Astrocyte of the spinal cord (primary cell): ENCODE measurements at regions not wholly inside any gene's neighbourhood (a gene's known extent, or its start where the extent isn't known, plus 50 kb on each side); places are given as distances from the start of the nearest gene placed in this dataset.

Experiments used
- DNase-seq: peaks from one replicate; pipeline ENCODE4 v3.0.0; 2011; ENCODE audit warnings: low read depth, low spot score
- H3K4me3 ChIP-seq: 2 replicates; pipeline ENCODE4 v1.5.1; 2011; ENCODE audit warnings: low read depth, mild to moderate bottlenecking, low read length, moderate library complexity
- in situ Hi-C: cut with HindIII; loops from 2 replicates; pipeline ENCODE4 v1.10.0; 2017; ENCODE audit warnings: low sequenced_read_pairs
- TF ChIP-seq, protein P1 (sequence below): IDR thresholded peaks from 2 replicates; pipeline ENCODE4 v1.5.1; 2012; ENCODE audit warnings: low read depth, mild to moderate bottlenecking, low read length, inconsistent platforms

DNA sequence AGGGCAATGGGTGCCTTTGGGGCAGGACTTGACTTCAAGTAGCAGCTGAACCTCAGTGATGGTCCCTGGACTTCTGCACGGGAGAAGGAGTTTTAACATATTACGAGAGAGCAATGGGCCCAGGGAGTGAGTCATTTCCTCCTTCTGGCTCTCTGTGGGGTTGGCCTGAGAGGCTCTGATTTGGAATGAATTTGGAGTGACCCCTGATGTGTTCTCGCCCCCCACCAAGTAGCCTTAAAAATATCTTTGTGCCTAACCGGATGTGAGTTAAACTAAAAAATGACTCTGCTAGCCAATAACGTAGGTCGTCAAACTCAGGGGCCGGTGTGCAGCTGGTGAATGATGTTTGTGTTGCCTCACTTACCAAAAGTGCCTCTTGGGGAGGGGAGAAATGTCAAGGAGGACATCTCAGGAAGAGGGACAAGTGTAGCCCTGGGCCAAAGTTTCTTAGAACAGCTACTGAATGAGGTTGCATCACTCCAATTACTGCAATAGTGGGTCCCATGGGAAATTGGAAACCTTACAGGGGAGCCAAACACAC lies 656.6 kb downstream of the INHBA start:
- peak; percentile 84 for DNase-seq
- TF ChIP-seq, protein P1, sequence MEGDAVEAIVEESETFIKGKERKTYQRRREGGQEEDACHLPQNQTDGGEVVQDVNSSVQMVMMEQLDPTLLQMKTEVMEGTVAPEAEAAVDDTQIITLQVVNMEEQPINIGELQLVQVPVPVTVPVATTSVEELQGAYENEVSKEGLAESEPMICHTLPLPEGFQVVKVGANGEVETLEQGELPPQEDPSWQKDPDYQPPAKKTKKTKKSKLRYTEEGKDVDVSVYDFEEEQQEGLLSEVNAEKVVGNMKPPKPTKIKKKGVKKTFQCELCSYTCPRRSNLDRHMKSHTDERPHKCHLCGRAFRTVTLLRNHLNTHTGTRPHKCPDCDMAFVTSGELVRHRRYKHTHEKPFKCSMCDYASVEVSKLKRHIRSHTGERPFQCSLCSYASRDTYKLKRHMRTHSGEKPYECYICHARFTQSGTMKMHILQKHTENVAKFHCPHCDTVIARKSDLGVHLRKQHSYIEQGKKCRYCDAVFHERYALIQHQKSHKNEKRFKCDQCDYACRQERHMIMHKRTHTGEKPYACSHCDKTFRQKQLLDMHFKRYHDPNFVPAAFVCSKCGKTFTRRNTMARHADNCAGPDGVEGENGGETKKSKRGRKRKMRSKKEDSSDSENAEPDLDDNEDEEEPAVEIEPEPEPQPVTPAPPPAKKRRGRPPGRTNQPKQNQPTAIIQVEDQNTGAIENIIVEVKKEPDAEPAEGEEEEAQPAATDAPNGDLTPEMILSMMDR: no peak
- H3K4me3 ChIP-seq: no peak overlapping the region
- in situ Hi-C loops: no loop called here

DNA sequence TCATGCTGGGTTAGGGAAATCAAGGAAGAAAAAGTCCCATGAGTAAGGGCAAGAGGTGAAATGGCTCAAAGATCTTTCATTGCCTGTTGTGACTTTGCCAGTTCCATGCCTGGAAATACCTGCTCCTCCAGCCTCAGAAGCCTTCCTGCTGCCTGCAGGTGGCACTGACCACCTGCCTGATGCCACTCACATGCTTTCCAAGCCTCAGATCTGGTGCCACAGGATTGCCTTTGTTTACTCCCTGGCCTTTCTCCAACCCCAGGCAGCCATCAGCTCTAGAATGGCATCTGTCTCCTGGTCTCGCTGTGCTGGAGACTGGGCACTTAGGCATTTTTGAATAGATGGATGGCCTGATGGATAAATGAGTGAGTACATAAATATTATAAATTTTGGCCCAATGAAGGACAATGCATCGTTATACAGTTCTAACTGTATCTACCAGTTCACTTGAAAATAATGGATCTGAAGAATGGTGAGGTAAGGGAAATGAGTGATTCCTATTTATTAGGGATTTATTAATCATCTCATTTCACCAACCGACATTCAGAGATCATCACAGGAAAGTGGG lies 657.2 kb downstream of the INHBA start:
- no peak for DNase-seq
- in situ Hi-C loops: no loop called here
- TF ChIP-seq, protein P1: no peak
- no peak overlapping the region for H3K4me3 ChIP-seq

DNA sequence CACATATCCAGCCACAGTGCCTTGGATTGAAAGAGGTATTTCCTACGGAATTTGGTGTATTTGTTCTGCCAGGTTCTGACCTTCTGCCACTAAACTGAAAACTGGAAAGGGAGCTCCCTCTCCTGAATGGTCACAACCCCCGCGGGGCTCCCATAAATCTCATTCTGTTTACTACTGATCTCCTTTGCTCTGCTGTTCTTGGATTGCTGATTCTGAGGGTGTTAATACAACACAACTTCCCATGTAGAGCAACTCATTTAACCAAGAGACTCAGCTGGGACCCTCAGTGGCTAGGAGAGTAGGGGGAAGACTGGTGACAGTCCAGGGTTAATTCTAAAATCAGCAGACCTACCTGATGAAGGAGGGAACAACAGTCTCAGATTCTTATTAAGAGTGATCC lies 662.9 kb downstream of the INHBA start:
- TF ChIP-seq, protein P1: no peak
- in situ Hi-C loops: no loop called here
- no peak for DNase-seq
- no peak overlapping the region for H3K4me3 ChIP-seq

DNA sequence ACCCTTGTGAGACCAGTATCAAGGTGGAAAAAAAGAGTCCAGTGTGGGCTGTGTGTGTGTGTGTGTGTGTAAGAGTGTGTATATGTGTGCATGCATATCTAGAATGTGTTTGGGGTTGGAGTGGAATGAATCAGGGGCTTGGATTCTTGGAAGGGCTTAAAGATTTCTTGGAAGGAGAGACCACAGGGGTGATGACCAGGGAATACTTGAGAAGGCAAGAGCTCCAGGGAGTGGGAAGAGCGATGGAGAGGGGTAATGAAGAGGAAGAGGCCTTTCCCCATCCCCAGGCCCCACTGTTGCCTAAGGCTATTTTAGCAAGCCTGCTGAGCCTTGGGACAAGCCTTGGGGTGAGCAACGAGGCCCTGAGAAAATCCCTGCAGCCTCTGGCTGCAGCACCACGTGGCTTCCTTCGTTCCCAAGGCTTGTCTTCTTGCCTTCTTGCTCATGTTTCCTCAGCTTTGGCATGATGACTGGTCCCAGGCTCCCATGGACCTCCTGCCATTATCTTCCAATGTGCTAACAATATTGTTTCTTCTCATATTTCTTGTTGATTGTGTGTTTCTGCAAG lies 663.4 kb downstream of the INHBA start:
- H3K4me3 ChIP-seq: no peak overlapping the region
- in situ Hi-C loops: no loop called here
- DNase-seq: peak; percentile 48
- TF ChIP-seq, protein P1: no peak

DNA sequence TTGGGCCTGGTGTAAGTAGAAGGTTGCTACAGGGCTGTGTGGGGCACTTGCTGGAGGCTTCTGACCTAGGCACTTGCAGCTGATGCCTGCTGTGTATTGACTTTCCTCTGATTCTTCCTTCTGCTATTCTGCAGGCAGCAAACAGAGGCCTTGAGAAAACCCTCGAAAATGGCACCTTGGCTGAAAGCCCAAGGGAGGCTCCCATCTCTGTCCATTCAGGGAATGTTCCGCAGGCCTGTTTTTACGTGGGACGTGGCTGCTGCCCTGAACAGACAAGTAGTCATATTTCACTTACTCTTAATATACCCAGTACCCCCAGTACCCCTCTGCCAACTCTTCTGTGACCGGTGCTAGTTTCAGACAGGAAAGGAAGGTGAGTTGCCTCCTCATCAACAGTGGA lies 664.7 kb downstream of the INHBA start:
- DNase-seq: no peak
- in situ Hi-C loops: no loop called here
- TF ChIP-seq, protein P1: no peak
- H3K4me3 ChIP-seq: no peak overlapping the region

DNA sequence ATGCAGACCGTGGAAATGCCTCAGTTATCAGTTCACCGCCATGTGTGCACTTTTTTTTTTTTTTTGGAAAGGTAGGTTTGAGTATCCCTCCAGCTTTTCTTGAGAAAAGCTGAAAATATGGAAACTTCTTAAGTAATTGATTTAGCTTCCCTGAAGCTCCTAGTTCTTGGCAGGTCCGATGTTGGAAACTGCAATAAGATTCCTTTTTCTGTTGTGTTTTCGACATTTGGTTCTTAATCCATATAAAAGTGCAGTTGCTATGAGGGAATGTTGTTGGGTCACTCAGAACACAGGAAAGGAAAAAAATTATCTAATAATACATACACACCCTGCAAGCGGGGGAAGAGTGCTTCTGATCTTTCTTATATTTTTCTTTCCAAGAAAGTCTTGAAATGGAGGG lies 665.2 kb downstream of the INHBA start:
- DNase-seq: no peak
- in situ Hi-C loops: no loop called here
- no peak overlapping the region for H3K4me3 ChIP-seq
- TF ChIP-seq, protein P1: no peak
